Prostate gland (tissue), 2 donors: ENCODE measurements at regions not wholly inside any gene's neighbourhood (a gene's known extent, or its start where the extent isn't known, plus 50 kb on each side); places are given as distances from the start of the nearest gene placed in this dataset.

Source experiments
- DNase-seq: peaks from one replicate; pipeline ENCODE4 v3.0.0-alpha.2; 2019; ENCODE audit warnings: low spot score
- H3K27ac ChIP-seq, 2 donors: fragments of 200-600 bp; sonication (generic); 2 replicates each; pipeline ENCODE4 v1.5.1; 2017 to 2019
- H3K27me3 ChIP-seq: fragments of 200-600 bp; sonication (generic); replicated peaks from 2 replicates; pipeline ENCODE4 v1.5.1; 2019; ENCODE audit not compliant: insufficient read depth
- H3K36me3 ChIP-seq, 2 donors: fragments of 200-600 bp; sonication (generic); 1 replicate in 1 of 2; 2 replicates in 1 of 2; pipeline versions ENCODE4 v1.5.1 to v1.8.1; 2017 to 2019
- H3K4me1 ChIP-seq: fragments of 200-600 bp; sonication (generic); replicated peaks from 2 replicates; pipeline ENCODE4 v1.5.1; 2019
- H3K4me3 ChIP-seq, 2 donors: fragments of 200-600 bp; sonication (generic); 2 replicates each; pipeline ENCODE4 v1.5.1; 2017 to 2019
- H3K9me3 ChIP-seq: fragments of 200-600 bp; sonication (generic); 2 replicates; pipeline ENCODE4 v1.5.1; 2017
- POLR2A ChIP-seq: fragments of 450-650 bp; IDR thresholded peaks from one replicate; pipeline ENCODE4 v1.6.1; 2016; ENCODE audit warnings: antibody characterized with exemption, mild to moderate bottlenecking
- POLR2AphosphoS5 ChIP-seq: sonication (generic); formaldehyde crosslinking; IDR thresholded peaks from one replicate; pipeline ENCODE4 v1.6.1; 2017; ENCODE audit warnings: antibody characterized with exemption
- WGBS: methylation state at CpG from one replicate; pipeline ENCODE4 v1.1.5; 2018; 5-methylcytosine and 5-hydroxymethylcytosine counted together
- intact Hi-C: fragments of 100-400 bp; cut with DNase I; formaldehyde crosslinking; loops from one replicate; pipeline ENCODE4 v1.14.2; 2022
- TF ChIP-seq, protein P1 (sequence below), 4 experiments: fragments of 200-600 bp in 2 of 4; fragments of 450-650 bp in 2 of 4; sonication (generic) in 2 of 4; IDR thresholded peaks; 1 replicate in 3 of 4; 2 replicates in 1 of 4; pipeline ENCODE4 v1.5.1; 2016 to 2019; ENCODE audit warnings: antibody characterized with exemption in 4 of 4, mild to moderate bottlenecking in 2 of 4, moderate library complexity in 2 of 4

DNA sequence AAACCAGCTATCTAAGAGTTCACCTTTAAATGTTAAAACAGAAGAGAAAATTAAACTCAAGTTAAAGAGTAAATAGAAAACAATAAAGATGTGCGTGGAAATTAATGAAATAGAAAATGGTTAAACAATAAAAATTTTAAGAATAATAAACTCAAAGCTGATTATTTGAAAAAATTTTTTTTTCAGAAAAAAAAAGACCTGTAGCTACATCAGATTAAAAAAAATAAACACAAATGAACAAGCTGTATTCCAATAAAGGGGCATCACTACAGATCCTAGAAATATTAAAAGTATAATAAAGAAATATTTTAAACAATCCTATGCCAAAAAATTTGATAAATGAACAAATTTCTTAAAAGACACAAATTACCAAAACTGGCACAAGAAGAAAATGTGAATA, 64.1 kb downstream of the DRD1 start:
- TF ChIP-seq, protein P1, sequence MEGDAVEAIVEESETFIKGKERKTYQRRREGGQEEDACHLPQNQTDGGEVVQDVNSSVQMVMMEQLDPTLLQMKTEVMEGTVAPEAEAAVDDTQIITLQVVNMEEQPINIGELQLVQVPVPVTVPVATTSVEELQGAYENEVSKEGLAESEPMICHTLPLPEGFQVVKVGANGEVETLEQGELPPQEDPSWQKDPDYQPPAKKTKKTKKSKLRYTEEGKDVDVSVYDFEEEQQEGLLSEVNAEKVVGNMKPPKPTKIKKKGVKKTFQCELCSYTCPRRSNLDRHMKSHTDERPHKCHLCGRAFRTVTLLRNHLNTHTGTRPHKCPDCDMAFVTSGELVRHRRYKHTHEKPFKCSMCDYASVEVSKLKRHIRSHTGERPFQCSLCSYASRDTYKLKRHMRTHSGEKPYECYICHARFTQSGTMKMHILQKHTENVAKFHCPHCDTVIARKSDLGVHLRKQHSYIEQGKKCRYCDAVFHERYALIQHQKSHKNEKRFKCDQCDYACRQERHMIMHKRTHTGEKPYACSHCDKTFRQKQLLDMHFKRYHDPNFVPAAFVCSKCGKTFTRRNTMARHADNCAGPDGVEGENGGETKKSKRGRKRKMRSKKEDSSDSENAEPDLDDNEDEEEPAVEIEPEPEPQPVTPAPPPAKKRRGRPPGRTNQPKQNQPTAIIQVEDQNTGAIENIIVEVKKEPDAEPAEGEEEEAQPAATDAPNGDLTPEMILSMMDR (IDR thresholded peaks at IDR 0.05), result no peak
- no peak for TF ChIP-seq POLR2A
- 0% methylated on average over 1 of the region's 1 CpG for WGBS
- H3K4me3 ChIP-seq, result no peak overlapping the region

GRCh38 chr5:175378444-175379028, 65.4 kb downstream of the DRD1 start:
- no peak overlapping the region for H3K4me3 ChIP-seq
- DNase-seq, result peak; percentile 67
- TF ChIP-seq POLR2A (no peak), POLR2AphosphoS5 (peak; percentile 95)
- H3K9me3 ChIP-seq, result no peaks in the 10 kb centered on the region
- intact Hi-C loops, result no loop called here
- H3K27ac ChIP-seq, result no peak overlapping the region
- no peaks in the 10 kb centered on the region for H3K36me3 ChIP-seq
- 4% methylated on average over 5 of the region's 5 CpGs for WGBS
- peaks cover 3% of the 10 kb centered on the region for H3K4me1 ChIP-seq
- H3K27me3 ChIP-seq, result no peaks in the 10 kb centered on the region

More for the DNA sequence above, 64.1 kb downstream of the DRD1 start:
- H3K36me3 ChIP-seq, result no peaks in the 10 kb centered on the region
- no peaks in the 10 kb centered on the region for H3K27me3 ChIP-seq
- no peaks in the 10 kb centered on the region for H3K9me3 ChIP-seq
- DNase-seq, result no peak
- H3K4me1 ChIP-seq, result peaks cover 3% of the 10 kb centered on the region
- H3K27ac ChIP-seq, result no peak overlapping the region
- intact Hi-C loops, result no loop called here

DNA sequence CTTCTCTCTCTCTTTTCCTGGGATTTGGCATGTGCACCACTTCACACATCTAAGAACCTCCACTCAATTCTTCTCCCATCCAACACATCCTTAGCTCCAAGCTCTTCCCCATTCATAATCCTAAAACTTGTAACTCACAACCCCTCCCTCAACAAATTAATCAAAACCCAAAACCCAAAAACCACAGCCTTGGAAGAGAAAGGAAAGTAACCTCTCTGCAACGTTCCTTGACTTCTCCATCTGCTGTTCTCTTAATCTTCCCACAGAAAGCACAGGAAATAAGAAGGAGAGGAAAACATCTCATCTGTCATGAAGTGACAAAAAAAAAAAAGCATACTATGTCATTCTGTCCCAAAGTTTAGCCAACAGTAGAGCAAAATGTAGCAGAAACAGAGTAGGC, 66.2 kb downstream of the DRD1 start:
- intact Hi-C loops, result no loop called here
- no peaks in the 10 kb centered on the region for H3K27me3 ChIP-seq
- TF ChIP-seq POLR2A, result no peak
- no peak for TF ChIP-seq POLR2AphosphoS5
- TF ChIP-seq, protein P1 (IDR thresholded peaks at IDR 0.05), result no peak
- H3K4me3 ChIP-seq, result no peak overlapping the region
- no peak overlapping the region for H3K27ac ChIP-seq
- peaks cover 3% of the 10 kb centered on the region for H3K4me1 ChIP-seq
- no peaks in the 10 kb centered on the region for H3K9me3 ChIP-seq
- no peak for DNase-seq
- H3K36me3 ChIP-seq, result no peaks in the 10 kb centered on the region
- WGBS, result 28% methylated on average over 1 of the region's 1 CpG

DNA sequence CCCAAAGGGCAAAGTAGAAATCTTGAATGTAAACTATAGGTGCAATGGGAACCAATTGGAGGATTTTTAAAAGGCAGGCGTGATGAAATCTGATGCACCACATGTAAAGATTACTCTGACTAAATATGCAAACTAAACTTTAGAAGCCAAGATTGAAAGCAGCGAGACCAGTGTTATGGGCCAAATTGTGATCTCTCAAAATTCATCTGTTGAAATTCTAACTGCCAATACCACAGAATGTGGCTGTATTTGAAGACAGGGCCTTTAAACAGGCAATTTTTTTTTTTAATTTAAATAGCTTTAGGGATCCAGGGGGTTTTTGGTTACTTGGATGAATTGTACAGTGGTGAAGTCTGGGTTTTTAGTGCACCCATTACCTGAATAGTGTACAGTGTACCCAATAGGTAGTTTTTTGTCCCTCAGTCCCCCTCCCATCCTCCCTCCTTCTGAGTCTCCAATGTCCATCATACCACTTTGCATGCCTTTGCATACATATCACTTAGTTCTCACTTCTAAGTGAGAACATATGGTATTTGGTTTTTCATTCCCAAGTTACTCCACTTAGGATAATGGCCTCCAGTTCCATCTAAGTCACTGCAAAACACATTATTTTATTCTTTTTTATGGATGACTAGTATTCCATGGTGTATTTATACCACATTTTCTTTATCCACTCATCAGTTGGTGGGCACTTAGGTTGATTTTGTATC, 69.7 kb downstream of the DRD1 start:
- H3K27ac ChIP-seq, result no peak overlapping the region
- peaks cover 3% of the 10 kb centered on the region for H3K4me1 ChIP-seq
- no peaks in the 10 kb centered on the region for H3K9me3 ChIP-seq
- peaks cover 2% of the 10 kb centered on the region for H3K27me3 ChIP-seq
- WGBS, result 93% methylated on average over 2 of the region's 2 CpGs
- no peaks in the 10 kb centered on the region for H3K36me3 ChIP-seq
- H3K4me3 ChIP-seq, result no peak overlapping the region
- DNase-seq, result no peak
- no peak for TF ChIP-seq POLR2A
- intact Hi-C loops, result no loop called here

DNA sequence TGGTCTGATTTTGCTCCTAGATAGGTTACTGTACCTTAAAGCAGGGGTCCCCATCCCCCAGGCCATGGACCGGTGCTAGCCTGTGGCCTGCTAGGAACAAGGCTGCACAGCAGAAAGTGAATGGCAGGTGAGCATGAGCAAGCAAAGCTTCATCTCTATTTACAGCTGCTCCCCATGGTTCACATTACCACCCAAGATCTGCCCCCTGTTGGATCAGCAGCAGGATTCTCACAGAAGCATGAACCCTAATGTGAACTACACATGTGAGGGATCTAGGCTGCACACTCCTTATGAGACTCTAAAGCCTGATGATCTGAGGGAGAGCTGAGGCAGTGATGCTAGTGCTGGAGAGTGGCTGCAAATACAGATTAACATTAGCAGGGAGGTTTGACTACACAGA, 78.1 kb downstream of the DRD1 start:
- Histone ChIP-seq H3K4me1 (no peaks in the 10 kb centered on the region), H3K9me3 (no peaks in the 10 kb centered on the region), H3K36me3 (no peaks in the 10 kb centered on the region), H3K4me3 (no peak overlapping the region), H3K27ac (no peak overlapping the region), H3K27me3 (peaks cover 3% of the 10 kb centered on the region)
- intact Hi-C loops, result no loop called here
- 88% methylated on average over 1 of the region's 1 CpG for WGBS
- TF ChIP-seq, protein P1 (IDR thresholded peaks at IDR 0.05), result no peak
- TF ChIP-seq POLR2A (no peak), POLR2AphosphoS5 (no peak)
- no peak for DNase-seq

DNA sequence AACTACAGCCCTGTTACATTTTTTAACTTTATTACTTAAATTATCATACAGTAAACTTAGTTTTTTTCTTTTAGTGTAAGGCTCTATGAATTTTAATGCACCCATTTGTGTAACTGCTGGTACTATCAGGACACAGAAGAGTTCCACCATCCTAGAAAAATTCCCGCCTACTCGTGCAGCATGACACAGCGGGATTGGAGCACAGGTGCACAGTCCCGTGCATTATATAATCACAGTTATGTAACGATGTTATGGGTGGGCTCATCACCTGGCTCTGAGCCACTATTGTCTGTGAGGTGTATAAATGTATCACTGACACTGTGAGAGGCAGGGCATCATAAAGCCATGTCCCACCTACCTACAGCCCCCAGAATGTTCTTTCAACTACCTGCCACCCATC, 80.7 kb downstream of the DRD1 start:
- 87% methylated on average over 5 of the region's 5 CpGs for WGBS
- no peak overlapping the region for H3K27ac ChIP-seq
- no peaks in the 10 kb centered on the region for H3K9me3 ChIP-seq
- TF ChIP-seq POLR2AphosphoS5 (no peak), POLR2A (no peak)
- TF ChIP-seq, protein P1 (IDR thresholded peaks at IDR 0.05), result no peak
- intact Hi-C loops, result no loop called here
- no peak for DNase-seq
- H3K27me3 ChIP-seq, result peaks cover 3% of the 10 kb centered on the region
- no peaks in the 10 kb centered on the region for H3K36me3 ChIP-seq
- no peak overlapping the region for H3K4me3 ChIP-seq
- H3K4me1 ChIP-seq, result no peaks in the 10 kb centered on the region
